ENCODE measurements at regions not wholly inside any gene's neighbourhood (a gene's known extent, or its start where the extent isn't known, plus 50 kb on each side); places are given as distances from the start of the nearest gene placed in this dataset.

- no peak overlapping the region for H3K27ac Mint-ChIP-seq (ENCODE audit: unreplicated experiment)
- H3K36me3 Mint-ChIP-seq (ENCODE audit: low read depth): peaks cover 7% of the 10 kb centered on the region
- no peak for TF ChIP-seq CTCF (conservative IDR thresholded peaks at IDR 0.05)
- H3K9me3 Mint-ChIP-seq: peaks cover 5% of the 10 kb centered on the region
- no peak overlapping the region for H3K4me3 Mint-ChIP-seq
- no peak for DNase-seq (ENCODE audit: low read depth, low spot score)
- H3K4me1 Mint-ChIP-seq: peaks cover 10% of the 10 kb centered on the region
- no peaks in the 10 kb centered on the region for H3K27me3 Mint-ChIP-seq (ENCODE audit: low read depth)
Observed at GRCh38 chr2:3115301-3116042, 262.1 kb downstream of the EIPR1 start.

GRCh38 chr2:3114406-3115185, 263.0 kb downstream of the EIPR1 start:
- TF ChIP-seq CTCF (conservative IDR thresholded peaks at IDR 0.05): no peak
- H3K9me3 Mint-ChIP-seq: peaks cover 8% of the 10 kb centered on the region
- no peaks in the 10 kb centered on the region for H3K27me3 Mint-ChIP-seq (ENCODE audit: low read depth)
- DNase-seq (ENCODE audit: low read depth, low spot score): no peak
- H3K4me3 Mint-ChIP-seq: no peak overlapping the region
- peak overlapping the region; percentile 76 for H3K27ac Mint-ChIP-seq (ENCODE audit: unreplicated experiment)
- peaks cover 4% of the 10 kb centered on the region for H3K36me3 Mint-ChIP-seq (ENCODE audit: low read depth)
- H3K4me1 Mint-ChIP-seq: peaks cover 10% of the 10 kb centered on the region

GRCh38 chr2:3113769-3114168, 263.8 kb downstream of the EIPR1 start:
- TF ChIP-seq CTCF (conservative IDR thresholded peaks at IDR 0.05): no peak
- Mint-ChIP-seq H3K4me1 (peaks cover 10% of the 10 kb centered on the region), H3K27ac (ENCODE audit: unreplicated experiment) (no peak overlapping the region), H3K9me3 (peaks cover 8% of the 10 kb centered on the region), H3K27me3 (ENCODE audit: low read depth) (no peaks in the 10 kb centered on the region), H3K36me3 (ENCODE audit: low read depth) (peaks cover 4% of the 10 kb centered on the region), H3K4me3 (no peak overlapping the region)
- no peak for DNase-seq (ENCODE audit: low read depth, low spot score)

- TF ChIP-seq CTCF (conservative IDR thresholded peaks at IDR 0.05): no peak
- Mint-ChIP-seq H3K4me3 (no peak overlapping the region), H3K27ac (ENCODE audit: unreplicated experiment) (no peak overlapping the region), H3K27me3 (ENCODE audit: low read depth) (no peaks in the 10 kb centered on the region), H3K36me3 (ENCODE audit: low read depth) (peaks cover 4% of the 10 kb centered on the region), H3K4me1 (peaks cover 10% of the 10 kb centered on the region), H3K9me3 (peaks cover 8% of the 10 kb centered on the region)
- DNase-seq (ENCODE audit: low read depth, low spot score): no peak
Observed at GRCh38 chr2:3113122-3113521, 264.5 kb downstream of the EIPR1 start.

- peaks cover 8% of the 10 kb centered on the region for H3K9me3 Mint-ChIP-seq
Observed at GRCh38 chr2:3112553-3112952, 265.1 kb downstream of the EIPR1 start.

More at GRCh38 chr2:3112553-3112952, 265.1 kb downstream of the EIPR1 start:
- Mint-ChIP-seq H3K27me3 (ENCODE audit: low read depth) (no peaks in the 10 kb centered on the region), H3K4me3 (no peak overlapping the region), H3K36me3 (ENCODE audit: low read depth) (no peaks in the 10 kb centered on the region), H3K27ac (ENCODE audit: unreplicated experiment) (peak overlapping the region; percentile 71), H3K4me1 (peaks cover 10% of the 10 kb centered on the region)
- no peak for TF ChIP-seq CTCF (conservative IDR thresholded peaks at IDR 0.05)
- no peak for DNase-seq (ENCODE audit: low read depth, low spot score)
